ENCODE measurements at regions not wholly inside any gene's neighbourhood (a gene's known extent, or its start where the extent isn't known, plus 50 kb on each side); places are given as distances from the start of the nearest gene placed in this dataset.
"Not testable (repeated sequence)": the region's sequence is repeated elsewhere in the genome, so short reads cannot be mapped to it uniquely, and the experiment has no call there.

DNA sequence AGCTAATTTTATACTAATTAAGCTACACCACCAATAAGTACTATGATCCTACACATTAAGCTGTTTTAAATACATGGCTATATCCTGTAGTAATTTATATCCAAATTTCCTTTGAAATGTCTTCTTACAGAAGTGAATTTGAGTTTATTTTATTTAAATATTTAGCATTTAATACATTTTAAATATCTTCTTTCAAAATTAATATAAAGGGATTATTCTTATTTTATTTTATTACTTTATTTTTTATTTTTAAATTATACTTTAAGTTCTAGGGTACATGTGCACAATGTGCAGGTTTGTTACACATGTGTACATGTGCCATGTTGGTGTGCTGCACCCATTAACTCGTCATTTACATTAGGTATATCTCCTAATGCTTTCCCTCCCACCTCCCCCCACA lies 310.9 kb upstream of the IZUMO3 start:
- H3K9me3 ChIP-seq (ENCODE audit: control insufficient read depth, low read length); DNase-seq; H3K4me1 ChIP-seq (ENCODE audit: control insufficient read depth, insufficient read depth, low read length); ATAC-seq; intact Hi-C loops (cut with DNase I); H3K4me3 ChIP-seq (ENCODE audit: low read length); H3K27ac ChIP-seq (ENCODE audit: low read length); H3K27me3 ChIP-seq (ENCODE audit: control insufficient read depth, insufficient read depth): not testable (repeated sequence)
- 41% methylated on average over 1 of the region's 1 CpG for WGBS

- DNase-seq: no peak
- Histone ChIP-seq H3K27me3 (ENCODE audit: control insufficient read depth, insufficient read depth) (no peaks in the 10 kb centered on the region), H3K4me1 (ENCODE audit: control insufficient read depth, insufficient read depth, low read length) (no peaks in the 10 kb centered on the region), H3K27ac (ENCODE audit: low read length) (no peak overlapping the region), H3K4me3 (ENCODE audit: low read length) (no peak overlapping the region), H3K9me3 (ENCODE audit: control insufficient read depth, low read length) (no peaks in the 10 kb centered on the region)
- intact Hi-C loops (cut with DNase I): no loop called here
- WGBS: 59% methylated on average over 3 of the region's 3 CpGs
- no peak for ATAC-seq
Measured at GRCh38 chr9:24846248-24846912, 300.7 kb upstream of the IZUMO3 start.

- Histone ChIP-seq H3K27ac (ENCODE audit: low read length) (no peak overlapping the region), H3K27me3 (ENCODE audit: control insufficient read depth, insufficient read depth) (no peaks in the 10 kb centered on the region), H3K9me3 (ENCODE audit: control insufficient read depth, low read length) (no peaks in the 10 kb centered on the region), H3K4me1 (ENCODE audit: control insufficient read depth, insufficient read depth, low read length) (no peaks in the 10 kb centered on the region), H3K4me3 (ENCODE audit: low read length) (no peak overlapping the region)
- DNase-seq (no peak), ATAC-seq (no peak)
- intact Hi-C loops (cut with DNase I): no loop called here
- WGBS: 68% methylated on average over 2 of the region's 2 CpGs
Measured at GRCh38 chr9:24844217-24844616, 298.5 kb upstream of the IZUMO3 start.

- no peaks in the 10 kb centered on the region for H3K4me1 ChIP-seq (ENCODE audit: control insufficient read depth, insufficient read depth, low read length)
- no peaks in the 10 kb centered on the region for H3K27me3 ChIP-seq (ENCODE audit: control insufficient read depth, insufficient read depth)
- DNase-seq: no peak
- no peak overlapping the region for H3K27ac ChIP-seq (ENCODE audit: low read length)
- ATAC-seq: no peak
- WGBS: 84% methylated on average over 4 of the region's 4 CpGs
- H3K4me3 ChIP-seq (ENCODE audit: low read length): no peak overlapping the region
- intact Hi-C loops (cut with DNase I): no loop called here
- no peaks in the 10 kb centered on the region for H3K9me3 ChIP-seq (ENCODE audit: control insufficient read depth, low read length)
Measured at GRCh38 chr9:24841993-24842392, 296.3 kb upstream of the IZUMO3 start.

- H3K27ac ChIP-seq (ENCODE audit: low read length): no peak overlapping the region
- intact Hi-C loops (cut with DNase I): no loop called here
- WGBS: 24% methylated on average over 2 of the region's 2 CpGs
Measured at GRCh38 chr9:24832307-24832706, 286.6 kb upstream of the IZUMO3 start.

DNA sequence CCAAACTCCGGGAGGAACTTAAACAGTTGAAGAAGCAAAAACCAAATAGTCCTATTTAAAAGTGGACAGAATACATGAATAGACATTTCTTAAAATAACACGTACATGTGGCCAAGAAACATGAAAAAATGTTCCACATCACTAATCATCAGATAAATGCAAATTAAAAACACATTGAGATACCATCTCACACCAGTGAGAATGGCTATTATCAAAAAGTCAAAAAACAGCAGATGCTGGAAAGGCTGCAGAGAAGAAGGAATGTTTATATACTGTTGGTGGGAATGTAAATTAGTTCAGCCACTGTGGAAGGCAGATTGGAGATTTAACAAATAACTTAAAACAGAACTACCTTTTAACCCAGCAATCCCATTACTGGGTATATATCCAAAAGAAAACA lies 283.0 kb upstream of the IZUMO3 start:
- DNase-seq (no peak), ATAC-seq (no peak)
- 67% methylated on average over 2 of the region's 2 CpGs for WGBS

More at GRCh38 chr9:24832307-24832706, 286.6 kb upstream of the IZUMO3 start:
- no peaks in the 10 kb centered on the region for H3K4me1 ChIP-seq (ENCODE audit: control insufficient read depth, insufficient read depth, low read length)
- H3K27me3 ChIP-seq (ENCODE audit: control insufficient read depth, insufficient read depth): no peaks in the 10 kb centered on the region
- DNase-seq: no peak
- no peak for ATAC-seq
- H3K9me3 ChIP-seq (ENCODE audit: control insufficient read depth, low read length): no peaks in the 10 kb centered on the region
- no peak overlapping the region for H3K4me3 ChIP-seq (ENCODE audit: low read length)

DNA sequence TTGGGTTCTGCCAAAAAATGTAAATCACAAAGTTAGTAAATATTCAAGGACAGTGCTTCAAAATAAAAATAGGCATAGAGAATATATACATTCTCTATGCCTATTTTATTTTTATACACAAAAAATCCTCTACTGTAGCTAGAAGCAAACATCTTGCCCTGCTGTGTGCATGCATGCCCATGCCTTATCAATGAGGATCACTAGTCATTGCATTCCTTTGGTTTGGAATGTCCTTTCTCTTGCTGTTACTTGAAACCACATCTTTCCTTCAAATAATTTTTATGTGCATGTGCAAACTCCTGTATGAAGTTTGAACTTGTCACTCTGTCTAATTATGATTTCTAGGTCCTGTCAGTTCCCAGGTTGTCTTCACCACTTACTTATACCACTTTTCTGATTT lies 278.9 kb upstream of the IZUMO3 start:
- DNase-seq: no peak
- Histone ChIP-seq H3K4me3 (ENCODE audit: low read length) (no peak overlapping the region), H3K27me3 (ENCODE audit: control insufficient read depth, insufficient read depth) (no peaks in the 10 kb centered on the region), H3K9me3 (ENCODE audit: control insufficient read depth, low read length) (no peaks in the 10 kb centered on the region), H3K27ac (ENCODE audit: low read length) (no peak overlapping the region), H3K4me1 (ENCODE audit: control insufficient read depth, insufficient read depth, low read length) (no peaks in the 10 kb centered on the region)
- intact Hi-C loops (cut with DNase I): no loop called here
- no peak for ATAC-seq

More for the DNA sequence above, 283.0 kb upstream of the IZUMO3 start:
- intact Hi-C loops (cut with DNase I): no loop called here
- H3K27me3 ChIP-seq (ENCODE audit: control insufficient read depth, insufficient read depth): no peaks in the 10 kb centered on the region
- no peak overlapping the region for H3K27ac ChIP-seq (ENCODE audit: low read length)
- no peak overlapping the region for H3K4me3 ChIP-seq (ENCODE audit: low read length)
- no peaks in the 10 kb centered on the region for H3K4me1 ChIP-seq (ENCODE audit: control insufficient read depth, insufficient read depth, low read length)
- H3K9me3 ChIP-seq (ENCODE audit: control insufficient read depth, low read length): no peaks in the 10 kb centered on the region

DNA sequence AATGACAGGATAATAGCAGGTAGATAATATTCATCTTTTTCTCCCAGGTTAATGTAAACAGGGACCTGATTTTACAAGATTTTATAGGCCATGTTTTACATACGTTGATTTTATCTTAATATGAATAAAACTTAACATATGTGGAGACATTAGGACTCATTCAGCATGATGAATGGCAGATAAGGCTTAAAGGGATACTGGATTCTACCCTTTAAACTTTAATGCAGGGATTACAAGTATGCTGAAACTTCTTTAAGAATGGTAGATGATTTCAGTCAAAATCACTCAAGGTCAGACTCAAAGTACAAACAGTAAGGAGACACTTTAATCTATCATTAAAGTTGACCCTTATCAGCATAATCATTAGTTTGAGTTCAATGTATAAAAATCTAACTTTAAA lies 274.5 kb upstream of the IZUMO3 start:
- DNase-seq (no peak), ATAC-seq (no peak)
- Histone ChIP-seq H3K4me1 (ENCODE audit: control insufficient read depth, insufficient read depth, low read length) (no peaks in the 10 kb centered on the region), H3K4me3 (ENCODE audit: low read length) (no peak overlapping the region), H3K9me3 (ENCODE audit: control insufficient read depth, low read length) (no peaks in the 10 kb centered on the region), H3K27me3 (ENCODE audit: control insufficient read depth, insufficient read depth) (no peaks in the 10 kb centered on the region), H3K27ac (ENCODE audit: low read length) (no peak overlapping the region)
- intact Hi-C loops (cut with DNase I): no loop called here
- 57% methylated on average over 1 of the region's 1 CpG for WGBS

GRCh38 chr9:24817756-24818155 lies 272.1 kb upstream of the IZUMO3 start:
- DNase-seq: no peak
- H3K4me3 ChIP-seq (ENCODE audit: low read length): no peak overlapping the region
- ATAC-seq: no peak
- H3K27me3 ChIP-seq (ENCODE audit: control insufficient read depth, insufficient read depth): no peaks in the 10 kb centered on the region
- H3K27ac ChIP-seq (ENCODE audit: low read length): no peak overlapping the region
- intact Hi-C loops (cut with DNase I): no loop called here
- 84% methylated on average over 2 of the region's 2 CpGs for whole genome bisulfite sequencing
- H3K9me3 ChIP-seq (ENCODE audit: control insufficient read depth, low read length): no peaks in the 10 kb centered on the region
- H3K4me1 ChIP-seq (ENCODE audit: control insufficient read depth, insufficient read depth, low read length): no peaks in the 10 kb centered on the region

GRCh38 chr9:24816006-24816405 lies 270.3 kb upstream of the IZUMO3 start:
- no peaks in the 10 kb centered on the region for H3K4me1 ChIP-seq (ENCODE audit: control insufficient read depth, insufficient read depth, low read length)
- intact Hi-C loops (cut with DNase I): no loop called here
- DNase-seq: no peak
- no peaks in the 10 kb centered on the region for H3K9me3 ChIP-seq (ENCODE audit: control insufficient read depth, low read length)
- no peak overlapping the region for H3K27ac ChIP-seq (ENCODE audit: low read length)
- 24% methylated on average over 1 of the region's 1 CpG for WGBS
- H3K4me3 ChIP-seq (ENCODE audit: low read length): no peak overlapping the region
- H3K27me3 ChIP-seq (ENCODE audit: control insufficient read depth, insufficient read depth): no peaks in the 10 kb centered on the region
- ATAC-seq: no peak

DNA sequence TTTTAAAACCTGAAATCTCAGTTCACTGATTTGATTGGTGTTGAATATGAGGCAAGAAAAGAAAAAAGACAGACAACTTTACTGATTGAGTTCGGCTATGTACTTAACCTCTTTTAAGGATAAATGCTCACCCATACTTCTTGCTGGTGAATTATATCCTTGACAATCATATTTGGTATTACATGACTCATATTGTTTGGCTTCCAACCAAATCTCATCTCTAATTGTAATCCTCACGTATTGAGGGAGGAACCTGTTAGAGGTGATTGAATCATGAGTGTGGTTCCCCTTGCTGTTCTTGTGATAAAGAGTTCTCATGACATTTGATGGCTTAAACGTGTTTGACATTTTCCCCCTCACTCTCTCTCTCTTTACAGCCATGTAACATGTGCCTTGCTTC lies 255.6 kb upstream of the IZUMO3 start:
- Histone ChIP-seq H3K27ac (ENCODE audit: low read length) (no peak overlapping the region), H3K27me3 (ENCODE audit: control insufficient read depth, insufficient read depth) (no peaks in the 10 kb centered on the region), H3K4me3 (ENCODE audit: low read length) (no peak overlapping the region), H3K4me1 (ENCODE audit: control insufficient read depth, insufficient read depth, low read length) (no peaks in the 10 kb centered on the region), H3K9me3 (ENCODE audit: control insufficient read depth, low read length) (no peaks in the 10 kb centered on the region)
- ATAC-seq (no peak), DNase-seq (no peak)
- intact Hi-C loops (cut with DNase I): no loop called here
- WGBS: 51% methylated on average over 3 of the region's 3 CpGs

- Histone ChIP-seq H3K27me3 (ENCODE audit: control insufficient read depth, insufficient read depth) (no peaks in the 10 kb centered on the region), H3K4me3 (ENCODE audit: low read length) (no peak overlapping the region), H3K9me3 (ENCODE audit: control insufficient read depth, low read length) (no peaks in the 10 kb centered on the region), H3K27ac (ENCODE audit: low read length) (no peak overlapping the region), H3K4me1 (ENCODE audit: control insufficient read depth, insufficient read depth, low read length) (no peaks in the 10 kb centered on the region)
- ATAC-seq: no peak
- no peak for DNase-seq
- 38% methylated on average over 2 of the region's 2 CpGs for WGBS
- intact Hi-C loops (cut with DNase I): no loop called here
Measured at GRCh38 chr9:24793787-24794186, 248.1 kb upstream of the IZUMO3 start.

All from right cardiac atrium (tissue), 5 donors.